IMR-90 (cell line): ENCODE measurements at regions not wholly inside any gene's neighbourhood (a gene's known extent, or its start where the extent isn't known, plus 50 kb on each side); places are given as distances from the start of the nearest gene placed in this dataset.

Source experiments
- ATAC-seq: fragments of 200-7000 bp; cut with Tn5 transposase; 2 replicates; pipeline ENCODE4 v1.9.1; 2020; ENCODE audit warnings: low read depth, mild to moderate bottlenecking, moderate library complexity
- BruUV-seq: library from RNA; stranded (reverse); fragments of 400-500 nt; replicated peaks from 2 replicates; lab custom pipeline; 2021; lab: Mats Ljungman, UMichigan
- CTCF ChIA-PET: fragments of 300-600 bp; formaldehyde crosslinking; extraction: SDS; loops from one replicate; lab custom pipeline; 2021; ENCODE audit warnings: antibody characterized with exemption; lab: Yijun Ruan, JAX
- POLR2A ChIA-PET: fragments of 300-600 bp; sonication (Branson Sonifier 250); formaldehyde crosslinking; loops from one replicate; lab custom pipeline; 2022; ENCODE audit warnings: antibody characterized with exemption; ENCODE audit not compliant: unreplicated experiment; lab: Charles Lee
- DNase-seq: peaks from one replicate; pipeline ENCODE4 v3.0.0; 2013
- H2AFZ ChIP-seq: replicated peaks from 2 replicates; pipeline ENCODE3; 2013; ENCODE audit warnings: low read length, mild to moderate bottlenecking; ENCODE audit not compliant: poor library complexity
- H2AK5ac ChIP-seq: 2 replicates; pipeline ENCODE4 v1.6.1; 2013; ENCODE audit warnings: low read depth, low read length, inconsistent platforms
- H2AK9ac ChIP-seq: replicated peaks from 2 replicates; pipeline ENCODE3; 2013; ENCODE audit warnings: mild to moderate bottlenecking, low read depth, low read length, moderate library complexity; ENCODE audit not compliant: poor library complexity
- H2BK120ac ChIP-seq: 2 replicates; pipeline ENCODE4 v1.6.1; 2013; ENCODE audit warnings: low read depth, low read length, inconsistent platforms
- H2BK15ac ChIP-seq: 3 replicates; pipeline ENCODE4 v1.6.1; 2013; ENCODE audit warnings: low read depth, low read length, inconsistent platforms
- H2BK20ac ChIP-seq: 2 replicates; pipeline ENCODE4 v1.6.1; 2013; ENCODE audit warnings: low read depth, mild to moderate bottlenecking, inconsistent platforms, low read length, moderate library complexity
- H2BK5ac ChIP-seq: 2 replicates; pipeline ENCODE4 v1.6.1; 2013; ENCODE audit warnings: mild to moderate bottlenecking, low read depth, low read length, inconsistent platforms; ENCODE audit not compliant: poor library complexity, severe bottlenecking
- H3K14ac ChIP-seq: replicated peaks from 2 replicates; pipeline ENCODE4 v1.6.1; 2013; ENCODE audit warnings: low read depth, low read length, inconsistent platforms
- H3K18ac ChIP-seq: 2 replicates; pipeline ENCODE4 v1.6.1; 2013; ENCODE audit warnings: low read depth, low read length, control low read depth
- H3K23ac ChIP-seq: 2 replicates; pipeline ENCODE4 v1.6.1; 2013; ENCODE audit warnings: low read depth, low read length, inconsistent platforms
- H3K27ac ChIP-seq: 2 replicates; pipeline ENCODE4 v1.5.1; 2013; ENCODE audit warnings: mild to moderate bottlenecking, control low read depth, low read length; ENCODE audit not compliant: insufficient read depth
- H3K27me3 ChIP-seq: 2 replicates; pipeline ENCODE4 v1.6.1; 2013; ENCODE audit warnings: low read length; ENCODE audit not compliant: control insufficient read depth, insufficient read depth
- H3K36me3 ChIP-seq: 2 replicates; pipeline ENCODE4 v1.6.1; 2013; ENCODE audit warnings: low read length, mixed read lengths; ENCODE audit not compliant: control insufficient read depth, insufficient read depth
- H3K4ac ChIP-seq: 2 replicates; pipeline ENCODE4 v1.6.1; 2013; ENCODE audit warnings: low read depth, low read length, inconsistent platforms
- H3K4me1 ChIP-seq: 2 replicates; pipeline ENCODE4 v1.6.1; 2013; ENCODE audit warnings: low read length, mixed read lengths; ENCODE audit not compliant: control insufficient read depth, insufficient read depth
- H3K4me2 ChIP-seq: 2 replicates; pipeline ENCODE4 v1.6.1; 2013; ENCODE audit warnings: low read depth, mild to moderate bottlenecking, control low read depth, low read length, moderate library complexity
- H3K4me3 ChIP-seq: 2 replicates; pipeline ENCODE4 v1.5.1; 2013; ENCODE audit warnings: low read depth, mild to moderate bottlenecking, control low read depth, low read length, moderate library complexity; ENCODE audit not compliant: insufficient read depth
- H3K56ac ChIP-seq: 2 replicates; pipeline ENCODE4 v1.6.1; 2013; ENCODE audit warnings: low read length, inconsistent platforms; ENCODE audit not compliant: insufficient read depth; ENCODE audit errors: extremely low read depth
- H3K79me1 ChIP-seq, 2 experiments: 2 replicates each; pipeline ENCODE4 v1.6.1; 2013; ENCODE audit warnings: low read length in 2 of 2, inconsistent platforms in 1 of 2, low read depth in 1 of 2
- H3K9ac ChIP-seq: 2 replicates; pipeline ENCODE4 v1.6.1; 2013; ENCODE audit warnings: low read depth, low read length, control low read depth
- H3K9me1 ChIP-seq: 2 replicates; pipeline ENCODE4 v1.6.1; 2013; ENCODE audit warnings: low read length, inconsistent platforms; ENCODE audit not compliant: insufficient read depth
- H3K9me3 ChIP-seq: 2 replicates; pipeline ENCODE4 v1.6.1; 2013; ENCODE audit warnings: low read length; ENCODE audit not compliant: control insufficient read depth, insufficient read depth
- H4K20me1 ChIP-seq: 2 replicates; pipeline ENCODE4 v1.6.1; 2013; ENCODE audit warnings: low read length, inconsistent platforms; ENCODE audit not compliant: insufficient read depth
- H4K5ac ChIP-seq: 2 replicates; pipeline ENCODE4 v1.6.1; 2013; ENCODE audit warnings: mild to moderate bottlenecking, low read depth, low read length, control low read depth
- H4K8ac ChIP-seq, 2 experiments: 2 replicates each; pipeline ENCODE4 v1.6.1; 2013; ENCODE audit warnings: low read depth in 2 of 2, low read length in 2 of 2, control low read depth in 1 of 2, inconsistent platforms in 1 of 2
- H4K91ac ChIP-seq: 2 replicates; pipeline ENCODE4 v1.6.1; 2013; ENCODE audit warnings: low read depth, low read length, inconsistent platforms; ENCODE audit not compliant: insufficient read depth
- CEBPB ChIP-seq: IDR thresholded peaks from 2 replicates; pipeline ENCODE4 v1.6.1; 2012; ENCODE audit warnings: low read depth, low read length, improper control_type of control experiment
- CHD1 ChIP-seq: IDR thresholded peaks from 2 replicates; pipeline ENCODE4 v1.6.1; 2012; ENCODE audit warnings: low read depth, low read length, improper control_type of control experiment
- MAFK ChIP-seq: IDR thresholded peaks from 2 replicates; pipeline ENCODE4 v1.6.1; 2012; ENCODE audit warnings: low read depth, low read length, improper control_type of control experiment
- MAZ ChIP-seq: IDR thresholded peaks from 2 replicates; pipeline ENCODE4 v1.6.1; 2012; ENCODE audit warnings: low read depth, mild to moderate bottlenecking, low read length, improper control_type of control experiment, moderate library complexity, borderline replicate concordance
- RAD21 ChIP-seq: IDR thresholded peaks from 2 replicates; pipeline ENCODE4 v1.6.1; 2012; ENCODE audit warnings: low read length, improper control_type of control experiment
- RCOR1 ChIP-seq: IDR thresholded peaks from 2 replicates; pipeline ENCODE4 v1.6.1; 2012; ENCODE audit warnings: mild to moderate bottlenecking, low read length, improper control_type of control experiment; ENCODE audit not compliant: insufficient replicate concordance
- WGBS, 2 experiments: methylation state at CpG; one replicate each; pipeline versions ENCODE4 v1.1.5 to v1.1.7; 2013; ENCODE audit warnings: missing lambda C conversion rate in 2 of 2; ENCODE audit not compliant: insufficient read length in 1 of 2; ENCODE audit errors: extremely low coverage in 2 of 2; 5-methylcytosine and 5-hydroxymethylcytosine counted together
- dilution Hi-C: fragments of 300-500 bp; cut with HindIII; formaldehyde crosslinking; loops from one replicate; pipeline ENCODE4 v1.14.3; 2018; ENCODE audit warnings: low sequenced_read_pairs; ENCODE audit not compliant: unreplicated experiment
- in situ Hi-C: fragments of 300-500 bp; cut with MboI; formaldehyde crosslinking; loops from 3 replicates; pipeline ENCODE4 v1.14.3; 2019; ENCODE audit warnings: low sequenced_read_pairs, inconsistent platforms, mixed read lengths
- intact Hi-C: fragments of 100-400 bp; cut with micrococcal nuclease; formaldehyde crosslinking; loops from 2 replicates; pipeline ENCODE4 v1.10.0; 2022
- TF ChIP-seq, protein P1 (sequence below): conservative IDR thresholded peaks from 2 replicates; pipeline ENCODE4 v1.5.1; 2012; ENCODE audit warnings: mild to moderate bottlenecking, low read depth, low read length, improper control_type of control experiment

DNA sequence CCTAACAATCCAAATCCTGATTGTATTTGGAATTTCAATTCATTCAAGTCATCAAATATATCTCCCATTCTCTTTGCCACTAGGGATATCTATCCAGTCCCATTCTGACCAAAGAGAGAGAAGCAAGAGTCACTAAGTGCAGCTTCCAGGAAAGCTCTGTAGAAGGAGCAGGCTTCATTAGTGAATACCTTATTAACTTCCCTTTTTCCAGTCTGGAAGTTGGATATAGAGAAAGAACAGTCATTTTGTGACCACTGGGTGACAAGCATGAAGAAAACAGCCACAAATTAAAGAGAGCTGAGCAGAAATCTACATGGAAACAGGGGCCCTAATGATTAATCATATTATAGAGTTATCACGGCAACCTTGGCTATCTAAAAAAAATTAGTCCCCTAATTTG, 190.7 kb upstream of the ADO start:
- peak overlapping the region; percentile 43 for H2BK5ac ChIP-seq
- H3K4me3 ChIP-seq, result no peak overlapping the region
- no peak overlapping the region for H3K4me2 ChIP-seq
- H3K14ac ChIP-seq, result no peak overlapping the region
- H2BK120ac ChIP-seq, result peak overlapping the region; percentile 82; the same call in 1 of the 2 replicates
- peak overlapping the region; percentile 61; the same call in 1 of the 2 replicates for H2BK20ac ChIP-seq
- no peak overlapping the region for H3K23ac ChIP-seq
- DNase-seq, result no peak
- peak overlapping the region; percentile 68; the same call in 1 of the 3 replicates for H2BK15ac ChIP-seq
- H3K56ac ChIP-seq, result no peak overlapping the region
- H2AK5ac ChIP-seq, result no peak overlapping the region
- no peak overlapping the region for H2AK9ac ChIP-seq
- no peaks in the 10 kb centered on the region for H3K79me1 ChIP-seq
- in situ Hi-C loops (loop anchor here (5.0 to 10.0 kb wide), 2 partner anchors 198 to 541 kb away; no protein-coding TSS in a partner anchor), dilution Hi-C loops (loop anchor here (25.0 kb wide), 1 partner anchor 548 kb away; no protein-coding TSS in a partner anchor), intact Hi-C loops (loop anchor here (2.0 kb wide), 1 partner anchor 551 kb away; no protein-coding TSS in a partner anchor)
- no peak overlapping the region for H3K4ac ChIP-seq
- ATAC-seq, result no peak
- ChIA-PET POLR2A (interaction anchor here (0.6 kb wide), 1 partner anchor 520 kb away, joined by 9 read pairs; no protein-coding TSS in a partner anchor), CTCF (interaction anchor here (0.6 kb wide), 1 partner anchor 429 kb away, joined by 5 read pairs; no protein-coding TSS in a partner anchor)
- no peak overlapping the region for H4K91ac ChIP-seq
- H4K20me1 ChIP-seq, result no peaks in the 10 kb centered on the region
- no peaks in the 10 kb centered on the region for H3K27me3 ChIP-seq
- peak overlapping the region; percentile 94; the same call in 1 of the 2 replicates for H3K18ac ChIP-seq
- no peaks in the 10 kb centered on the region for H3K9me1 ChIP-seq
- H4K5ac ChIP-seq, result peak overlapping the region; percentile 80; the same call in 1 of the 2 replicates
- TF ChIP-seq RAD21 (no peak), CHD1 (no peak), CEBPB (no peak), MAFK (no peak), MAZ (no peak), RCOR1 (no peak)
- TF ChIP-seq, protein P1, sequence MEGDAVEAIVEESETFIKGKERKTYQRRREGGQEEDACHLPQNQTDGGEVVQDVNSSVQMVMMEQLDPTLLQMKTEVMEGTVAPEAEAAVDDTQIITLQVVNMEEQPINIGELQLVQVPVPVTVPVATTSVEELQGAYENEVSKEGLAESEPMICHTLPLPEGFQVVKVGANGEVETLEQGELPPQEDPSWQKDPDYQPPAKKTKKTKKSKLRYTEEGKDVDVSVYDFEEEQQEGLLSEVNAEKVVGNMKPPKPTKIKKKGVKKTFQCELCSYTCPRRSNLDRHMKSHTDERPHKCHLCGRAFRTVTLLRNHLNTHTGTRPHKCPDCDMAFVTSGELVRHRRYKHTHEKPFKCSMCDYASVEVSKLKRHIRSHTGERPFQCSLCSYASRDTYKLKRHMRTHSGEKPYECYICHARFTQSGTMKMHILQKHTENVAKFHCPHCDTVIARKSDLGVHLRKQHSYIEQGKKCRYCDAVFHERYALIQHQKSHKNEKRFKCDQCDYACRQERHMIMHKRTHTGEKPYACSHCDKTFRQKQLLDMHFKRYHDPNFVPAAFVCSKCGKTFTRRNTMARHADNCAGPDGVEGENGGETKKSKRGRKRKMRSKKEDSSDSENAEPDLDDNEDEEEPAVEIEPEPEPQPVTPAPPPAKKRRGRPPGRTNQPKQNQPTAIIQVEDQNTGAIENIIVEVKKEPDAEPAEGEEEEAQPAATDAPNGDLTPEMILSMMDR, result no peak
- H3K27ac ChIP-seq, result no peak overlapping the region
- no peaks in the 10 kb centered on the region for H3K9me3 ChIP-seq
- H3K4me1 ChIP-seq, result peaks cover 12% of the 10 kb centered on the region
- 0 out of 4 replicates have a peak overlapping the region, but pooled peaks of 1 of the 2 experiments have one; percentile 12 for H4K8ac ChIP-seq
- no peak overlapping the region for H3K9ac ChIP-seq
- H2AFZ ChIP-seq, result no peak overlapping the region
- H3K36me3 ChIP-seq, result no peaks in the 10 kb centered on the region
- BruUV-seq, result no TSS peak
- WGBS, 2 experiments, result no CpG with 5 or more reads among the region's 1 CpG
